Stimulated activated naive B cell treated with anti-CD40 and anti-IgM and Interleukin-4, amounts not matched to agents 10 μg/mL and 1 μg/mL and 100 μg/mL, for 72 hours (primary cell): ENCODE measurements at regions not wholly inside any gene's neighbourhood (a gene's known extent, or its start where the extent isn't known, plus 50 kb on each side); places are given as distances from the start of the nearest gene placed in this dataset.

Experiments used
- ATAC-seq, 2 donors: fragments of 150-1000 bp; cut with Tn5 transposase; replicated peaks; 2 replicates each; pipeline ENCODE4 v1.10.0; 2021; ENCODE audit warnings: moderate library complexity in 1 of 2
- DNase-seq: peaks from one replicate; pipeline ENCODE4 v3.0.0; 2021
- H3K27ac Mint-ChIP-seq: one replicate; pipeline ENCODE4 v1.8.0; 2022; ENCODE audit warnings: mild to moderate bottlenecking, mixed read lengths
- H3K27me3 Mint-ChIP-seq, 2 donors: one replicate each; pipeline ENCODE4 v1.8.0; 2022; ENCODE audit warnings: mixed read lengths in 2 of 2
- H3K36me3 Mint-ChIP-seq, 2 donors: one replicate each; pipeline ENCODE4 v1.8.0; 2022; ENCODE audit warnings: mixed read lengths in 2 of 2, mild to moderate bottlenecking in 1 of 2
- H3K4me1 Mint-ChIP-seq, 2 donors: one replicate each; pipeline ENCODE4 v1.8.0; 2022; ENCODE audit warnings: mixed read lengths in 2 of 2, mild to moderate bottlenecking in 1 of 2
- H3K4me3 Mint-ChIP-seq, 2 donors: one replicate each; pipeline ENCODE4 v1.8.0; 2022; ENCODE audit warnings: mild to moderate bottlenecking in 2 of 2, mixed read lengths in 2 of 2, moderate library complexity in 1 of 2
- H3K9me3 Mint-ChIP-seq, 2 donors: one replicate each; pipeline ENCODE4 v1.8.0; 2022; ENCODE audit warnings: mixed read lengths in 2 of 2, mild to moderate bottlenecking in 1 of 2

DNA sequence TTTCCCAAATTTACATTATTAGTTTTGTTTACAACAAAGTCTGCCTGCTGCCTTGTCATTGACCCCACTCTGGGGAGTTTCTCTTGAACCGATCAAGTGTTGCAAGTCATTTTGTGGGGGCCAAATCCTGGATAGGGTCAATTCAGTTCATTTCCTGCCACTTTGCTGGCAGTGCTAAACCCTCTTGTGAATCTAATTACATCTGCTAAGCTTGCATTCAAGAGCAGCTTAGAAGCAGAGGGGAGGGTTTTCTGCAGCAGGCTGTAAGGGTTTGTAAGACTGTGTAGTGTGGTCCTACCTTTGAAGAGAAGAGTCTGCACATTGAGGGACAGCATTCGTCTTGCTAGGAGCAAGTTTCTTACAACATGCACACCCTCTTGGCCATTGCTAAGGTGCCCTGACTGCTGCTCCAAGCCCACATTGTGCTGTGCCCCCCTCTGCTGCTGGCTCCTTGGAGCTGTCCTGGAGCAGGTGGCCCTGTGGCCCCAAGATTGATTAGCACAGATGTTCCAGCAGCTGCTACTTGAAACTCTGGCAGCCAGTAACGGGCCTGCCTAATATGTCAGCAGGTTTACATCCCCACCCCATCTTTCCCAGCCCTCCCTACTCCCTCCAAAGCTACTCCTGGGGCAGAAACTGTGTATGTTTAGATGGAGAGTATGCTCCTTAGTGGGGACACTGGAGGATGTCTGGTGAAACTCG, 174.5 kb upstream of the USP9Y start:
- ATAC-seq = no peak
- H3K27ac Mint-ChIP-seq = no peak overlapping the region
- no peaks in the 10 kb centered on the region for H3K27me3 Mint-ChIP-seq
- H3K4me3 Mint-ChIP-seq = no peak overlapping the region
- H3K36me3 Mint-ChIP-seq = no peaks in the 10 kb centered on the region
- H3K4me1 Mint-ChIP-seq = peaks cover 0 to 24% of the 10 kb centered on the region in 2 donors
- H3K9me3 Mint-ChIP-seq = no peaks in the 10 kb centered on the region
- no peak for DNase-seq

DNA sequence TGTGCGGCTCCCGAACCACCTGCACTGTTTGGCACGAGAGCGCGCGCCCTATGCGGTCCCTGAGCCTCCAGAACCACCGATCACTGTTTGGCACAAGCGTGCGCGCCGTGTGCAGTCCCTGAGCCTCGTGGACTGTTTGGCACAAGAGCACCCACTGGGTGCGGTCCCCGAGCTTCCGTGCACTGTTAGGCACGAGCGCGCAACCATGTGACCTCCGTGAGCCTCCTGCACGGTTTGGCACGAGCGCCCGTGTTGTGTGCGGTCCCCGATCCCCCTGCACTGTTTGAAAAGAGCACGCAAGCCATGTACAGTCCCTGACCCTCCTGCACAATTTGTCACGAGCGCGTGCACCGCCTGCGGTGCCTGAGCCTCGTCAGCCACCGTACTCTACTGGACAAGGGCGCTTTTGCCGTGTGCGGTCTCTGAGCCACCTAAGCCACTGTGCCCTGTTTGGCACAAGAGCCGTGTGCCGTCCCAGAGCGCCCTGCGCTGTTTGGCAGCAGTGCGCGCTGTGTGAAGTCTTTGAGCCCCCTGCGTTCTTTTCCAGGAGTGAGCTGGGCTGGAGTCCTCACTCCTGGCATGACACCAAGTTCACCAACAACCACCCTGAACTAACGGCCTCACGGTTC, 163.7 kb upstream of the USP9Y start:
- Mint-ChIP-seq H3K27me3 (peaks cover 0 to 12% of the 10 kb centered on the region in 2 donors), H3K27ac (no peak overlapping the region), H3K9me3 (no peaks in the 10 kb centered on the region), H3K4me1 (peaks cover 0 to 17% of the 10 kb centered on the region in 2 donors), H3K36me3 (no peaks in the 10 kb centered on the region), H3K4me3 (peak overlapping the region in 1 of 2 donors; percentile 84)
- DNase-seq (no peak), ATAC-seq (peak in 1 of 2 donors; percentile 57)

DNA sequence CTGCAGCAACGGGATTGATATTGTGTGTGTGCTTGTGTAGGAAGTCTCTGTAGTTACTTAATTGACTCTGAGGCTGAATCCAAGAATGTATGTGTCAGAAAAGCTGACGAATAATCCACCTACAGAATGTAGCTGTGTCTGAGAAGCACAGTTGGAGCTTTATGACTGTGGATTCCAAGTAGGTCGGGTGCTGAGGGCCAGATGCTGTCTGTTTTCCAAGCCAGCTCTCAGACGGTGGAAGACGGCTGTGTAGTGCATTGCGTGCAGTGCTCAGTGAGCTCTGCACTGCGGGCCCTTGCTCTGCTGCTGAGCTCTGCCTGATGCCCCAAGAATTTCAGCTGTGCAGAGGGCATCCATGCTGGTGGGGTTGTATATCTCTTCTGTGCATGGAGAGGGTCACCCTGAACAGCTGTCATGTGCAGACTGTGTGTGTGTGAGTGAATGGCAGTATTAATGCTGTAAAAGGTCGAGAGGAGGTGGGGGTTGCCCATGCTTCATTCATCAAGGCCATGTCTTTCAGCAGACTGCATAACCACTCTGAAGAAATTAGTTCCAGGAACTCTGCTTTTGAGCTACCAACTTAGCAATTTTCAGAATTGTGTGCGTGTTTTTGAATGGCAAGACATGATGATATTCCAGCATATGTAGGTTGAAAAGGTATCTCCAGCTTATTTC, 154.1 kb upstream of the USP9Y start:
- ATAC-seq (no peak), DNase-seq (no peak)
- H3K4me3 Mint-ChIP-seq = no peak overlapping the region

DNA sequence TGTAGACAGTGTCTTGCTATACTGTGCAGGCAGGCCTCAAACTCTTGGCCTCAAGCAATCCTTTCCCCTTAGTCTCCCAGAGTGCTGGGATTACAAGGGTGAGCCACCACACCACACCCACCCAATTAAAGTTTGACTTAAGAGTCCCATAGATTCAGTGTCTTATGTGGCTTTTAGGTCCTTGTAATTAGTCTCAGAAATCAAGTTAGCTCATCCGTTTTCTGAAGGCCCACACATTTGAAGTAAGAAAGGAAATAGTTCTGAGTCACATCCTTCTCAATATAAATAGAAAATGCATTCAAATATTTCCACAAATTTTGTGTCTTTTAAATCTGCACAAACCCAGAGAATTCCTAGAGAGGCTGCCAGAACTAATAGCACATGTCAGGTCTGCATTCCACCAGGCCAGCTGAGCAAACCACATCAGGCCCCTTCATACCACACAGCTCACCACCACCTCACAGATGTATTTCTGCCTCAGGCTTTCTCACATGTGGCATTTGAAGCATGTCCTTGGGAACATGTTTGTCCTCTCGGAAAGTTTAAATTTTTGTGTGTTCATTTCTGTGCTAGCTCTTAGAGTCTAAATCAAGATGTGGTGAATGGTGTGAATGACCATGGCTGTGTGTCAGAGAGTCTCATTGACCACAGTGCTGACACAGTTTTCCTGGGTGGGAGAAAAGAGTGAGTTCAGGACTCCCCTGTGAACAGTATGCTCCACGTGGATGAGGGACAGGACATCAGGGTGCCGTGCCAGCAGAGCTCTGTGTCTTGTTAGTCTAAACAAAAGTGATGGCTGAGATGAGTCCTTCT, 148.4 kb upstream of the USP9Y start:
- no peak for DNase-seq
- Mint-ChIP-seq H3K27ac (no peak overlapping the region), H3K9me3 (peaks cover 0 to 5% of the 10 kb centered on the region in 2 donors), H3K36me3 (no peaks in the 10 kb centered on the region), H3K27me3 (no peaks in the 10 kb centered on the region), H3K4me1 (peaks cover 0 to 5% of the 10 kb centered on the region in 2 donors), H3K4me3 (no peak overlapping the region)
- ATAC-seq = no peak

More for the DNA sequence above, 154.1 kb upstream of the USP9Y start:
- Mint-ChIP-seq H3K27me3 (no peaks in the 10 kb centered on the region), H3K4me1 (peaks cover 0 to 8% of the 10 kb centered on the region in 2 donors), H3K27ac (no peak overlapping the region), H3K36me3 (no peaks in the 10 kb centered on the region), H3K9me3 (peaks cover 0 to 5% of the 10 kb centered on the region in 2 donors)

- Mint-ChIP-seq H3K4me3 (no peak overlapping the region), H3K36me3 (no peaks in the 10 kb centered on the region), H3K27me3 (no peaks in the 10 kb centered on the region), H3K4me1 (peaks cover 0 to 5% of the 10 kb centered on the region in 2 donors), H3K9me3 (peaks cover 0 to 7% of the 10 kb centered on the region in 2 donors), H3K27ac (no peak overlapping the region)
- ATAC-seq (no peak), DNase-seq (no peak)
These were observed 147.1 kb upstream of the USP9Y start for GRCh38 chrY:12553909-12554308.

- no peaks in the 10 kb centered on the region for H3K27me3 Mint-ChIP-seq
- peaks cover 0 to 11% of the 10 kb centered on the region in 2 donors for H3K9me3 Mint-ChIP-seq
- H3K4me3 Mint-ChIP-seq = no peak overlapping the region
- DNase-seq = no peak
- peaks cover 0 to 2% of the 10 kb centered on the region in 2 donors for H3K36me3 Mint-ChIP-seq
- no peak for ATAC-seq
- H3K4me1 Mint-ChIP-seq = peaks cover 0 to 5% of the 10 kb centered on the region in 2 donors
- H3K27ac Mint-ChIP-seq = no peak overlapping the region
These were observed 146.0 kb upstream of the USP9Y start for GRCh38 chrY:12555005-12555404.

- H3K27ac Mint-ChIP-seq = no peak overlapping the region
- ATAC-seq = no peak
- H3K36me3 Mint-ChIP-seq = peaks cover 0 to 13% of the 10 kb centered on the region in 2 donors
- H3K27me3 Mint-ChIP-seq = no peaks in the 10 kb centered on the region
- H3K4me3 Mint-ChIP-seq = no peak overlapping the region
- H3K9me3 Mint-ChIP-seq = peaks cover 0 to 23% of the 10 kb centered on the region in 2 donors
- no peak for DNase-seq
- H3K4me1 Mint-ChIP-seq = no peaks in the 10 kb centered on the region
These were observed 142.0 kb upstream of the USP9Y start for GRCh38 chrY:12559007-12559406.

DNA sequence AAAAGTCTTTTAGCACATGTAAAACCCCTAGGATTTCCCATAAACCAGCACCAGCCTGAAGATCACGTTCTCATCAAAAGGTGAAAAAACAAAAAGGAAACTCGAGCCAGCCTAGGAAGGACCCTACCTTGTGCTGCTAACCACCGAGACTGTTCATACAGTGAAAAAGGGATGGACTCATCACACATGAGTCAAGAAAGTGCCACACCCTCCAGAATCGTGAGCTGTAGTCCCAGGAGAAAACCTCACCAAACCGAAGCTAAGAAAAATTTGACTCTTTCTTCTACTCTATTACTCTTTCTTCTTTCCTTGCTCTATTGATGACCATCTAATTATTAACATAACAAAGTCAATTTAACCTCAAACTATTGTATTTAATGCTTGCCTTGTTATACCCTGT, 124.8 kb upstream of the USP9Y start:
- no peak for DNase-seq
- H3K4me3 Mint-ChIP-seq = no peak overlapping the region
- ATAC-seq = no peak
- H3K9me3 Mint-ChIP-seq = peaks cover 0 to 2% of the 10 kb centered on the region in 2 donors
- no peaks in the 10 kb centered on the region for H3K27me3 Mint-ChIP-seq
- H3K4me1 Mint-ChIP-seq = no peaks in the 10 kb centered on the region
- H3K36me3 Mint-ChIP-seq = no peaks in the 10 kb centered on the region
- no peak overlapping the region for H3K27ac Mint-ChIP-seq

GRCh38 chrY:12593532-12594216, 107.4 kb upstream of the USP9Y start:
- H3K9me3 Mint-ChIP-seq = peaks cover 0 to 3% of the 10 kb centered on the region in 2 donors
- no peaks in the 10 kb centered on the region for H3K27me3 Mint-ChIP-seq
- H3K4me3 Mint-ChIP-seq = no peak overlapping the region
- no peak for DNase-seq
- peaks cover 0 to 8% of the 10 kb centered on the region in 2 donors for H3K4me1 Mint-ChIP-seq
- ATAC-seq = no peak
- no peaks in the 10 kb centered on the region for H3K36me3 Mint-ChIP-seq
- no peak overlapping the region for H3K27ac Mint-ChIP-seq

DNA sequence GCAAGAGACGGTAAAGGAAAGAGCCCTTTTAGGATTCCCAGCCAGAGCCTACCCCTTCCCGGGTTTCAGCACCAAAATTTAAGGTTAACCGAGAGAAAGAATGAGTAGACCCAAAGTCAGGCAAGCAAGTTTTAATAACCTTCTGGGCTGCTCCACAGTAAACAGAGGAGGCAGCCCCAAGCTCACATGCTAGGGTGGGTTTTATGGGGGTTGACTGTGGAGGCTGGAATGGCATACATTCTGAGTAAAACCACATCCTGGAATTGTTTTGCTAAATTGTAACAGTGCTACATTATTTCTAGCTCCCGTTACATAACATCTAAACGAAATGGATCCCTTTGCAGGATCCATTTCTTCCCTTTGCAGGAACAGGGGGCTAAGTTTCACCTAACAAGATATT, 102.2 kb upstream of the USP9Y start:
- DNase-seq (no peak), ATAC-seq (no peak)
- Mint-ChIP-seq H3K4me3 (no peak overlapping the region), H3K4me1 (no peaks in the 10 kb centered on the region), H3K9me3 (peaks cover 0 to 3% of the 10 kb centered on the region in 2 donors), H3K27ac (no peak overlapping the region), H3K27me3 (no peaks in the 10 kb centered on the region), H3K36me3 (no peaks in the 10 kb centered on the region)

- H3K27ac Mint-ChIP-seq = no peak overlapping the region
- H3K36me3 Mint-ChIP-seq = no peaks in the 10 kb centered on the region
- no peak for DNase-seq
These were observed 95.6 kb upstream of the USP9Y start for GRCh38 chrY:12605426-12605825.

DNA sequence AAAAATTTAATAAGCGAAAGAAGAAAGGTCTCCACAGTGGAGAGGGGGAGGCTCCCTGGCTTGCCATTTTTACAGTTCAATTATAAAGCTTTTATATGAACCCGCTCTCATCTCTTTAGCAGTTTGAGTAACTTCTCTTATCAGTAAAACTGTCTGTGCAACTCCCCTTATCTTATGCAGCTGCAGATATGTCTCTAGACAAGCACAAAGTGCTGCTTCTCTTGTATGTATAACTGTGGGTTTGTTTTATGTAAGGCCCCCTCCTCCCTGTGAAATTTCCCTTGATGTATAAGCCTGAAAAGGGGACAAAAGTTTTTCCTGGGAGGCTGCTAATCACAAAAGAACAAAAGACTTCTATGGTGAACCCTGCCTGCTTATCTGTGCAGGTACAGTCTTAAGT, 90.2 kb upstream of the USP9Y start:
- ATAC-seq (no peak), DNase-seq (no peak)
- no peak overlapping the region for H3K4me3 Mint-ChIP-seq
- H3K4me1 Mint-ChIP-seq = no peaks in the 10 kb centered on the region
- no peaks in the 10 kb centered on the region for H3K36me3 Mint-ChIP-seq
- no peak overlapping the region for H3K27ac Mint-ChIP-seq
- H3K27me3 Mint-ChIP-seq = no peaks in the 10 kb centered on the region
- H3K9me3 Mint-ChIP-seq = peaks cover 0 to 11% of the 10 kb centered on the region in 2 donors

More at GRCh38 chrY:12605426-12605825, 95.6 kb upstream of the USP9Y start:
- Mint-ChIP-seq H3K9me3 (no peaks in the 10 kb centered on the region), H3K27me3 (no peaks in the 10 kb centered on the region), H3K4me3 (no peak overlapping the region), H3K4me1 (no peaks in the 10 kb centered on the region)
- no peak for ATAC-seq

GRCh38 chrY:12615733-12616446, 85.1 kb upstream of the USP9Y start:
- no peak for DNase-seq
- no peak overlapping the region for H3K4me3 Mint-ChIP-seq
- peaks cover 0 to 11% of the 10 kb centered on the region in 2 donors for H3K9me3 Mint-ChIP-seq
- H3K27me3 Mint-ChIP-seq = no peaks in the 10 kb centered on the region
- H3K36me3 Mint-ChIP-seq = no peaks in the 10 kb centered on the region
- no peak for ATAC-seq
- H3K4me1 Mint-ChIP-seq = no peaks in the 10 kb centered on the region
- H3K27ac Mint-ChIP-seq = no peak overlapping the region
